ENCODE measurements at regions not wholly inside any gene's neighbourhood (a gene's known extent, or its start where the extent isn't known, plus 50 kb on each side); places are given as distances from the start of the nearest gene placed in this dataset.
"Not testable (repeated sequence)": the region's sequence is repeated elsewhere in the genome, so short reads cannot be mapped to it uniquely, and the experiment has no call there.

DNA sequence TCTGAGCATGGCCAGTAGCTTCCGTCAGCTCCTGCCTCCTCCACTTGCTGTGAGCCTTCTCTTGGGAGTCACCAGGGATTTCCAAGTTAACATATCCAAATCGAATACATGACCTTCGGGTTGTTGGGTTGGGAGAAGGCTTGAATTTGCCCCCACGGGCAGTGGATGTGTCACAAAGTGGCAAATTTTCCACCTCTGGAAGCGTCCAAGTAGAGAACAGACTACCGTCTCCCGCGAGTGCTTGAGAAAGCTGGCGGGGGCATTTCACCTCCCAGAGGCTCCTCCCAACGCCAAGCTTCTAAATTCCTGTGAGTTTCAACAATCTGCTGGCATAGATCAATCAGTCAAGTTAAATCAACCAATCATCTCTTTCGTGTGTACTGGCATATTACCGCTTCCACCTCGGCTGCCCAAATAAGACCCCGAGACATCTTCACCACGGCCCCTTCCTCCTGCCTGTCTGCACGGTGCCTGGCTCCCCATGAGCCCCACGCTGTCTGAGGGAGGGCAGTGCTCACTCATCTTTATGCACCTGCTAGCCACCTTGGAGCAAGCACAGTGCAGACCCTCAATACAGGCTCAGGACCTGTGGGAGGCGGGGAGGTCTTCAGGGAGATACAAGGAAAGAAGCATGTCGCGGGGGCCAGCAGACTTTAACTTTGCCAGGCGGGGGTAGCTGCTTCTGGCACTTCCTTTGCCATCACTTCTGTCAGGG lies 79.1 kb downstream of the MRPL36 start:
- Histone ChIP-seq H3K79me2 (ENCODE audit: low read length) (no peaks in the 10 kb centered on the region), H3K36me3 (replicated peaks; ENCODE audit: insufficient read depth, low read length) (no peaks in the 10 kb centered on the region), H3F3A (ENCODE audit: insufficient read depth, low read length) (no peaks in the 10 kb centered on the region; the same call in 1 of the 2 replicates), H4K20me1 (ENCODE audit: insufficient read depth, low read length) (no peaks in the 10 kb centered on the region), H3K4me3 (ENCODE audit: low read length) (no peak overlapping the region), H3K27ac (ENCODE audit: low read length) (no peak overlapping the region), H3K9me2 (replicated peaks; ENCODE audit: insufficient read depth, low read length) (no peaks in the 10 kb centered on the region), H3K4me1 (ENCODE audit: low read length) (no peaks in the 10 kb centered on the region), H3K9me3 (replicated peaks; ENCODE audit: insufficient read depth, low read length) (no peaks in the 10 kb centered on the region), H3K4me2 (ENCODE audit: low read depth, low read length) (no peak overlapping the region), H2AFZ (ENCODE audit: low read length) (no peak overlapping the region), H3K9ac (ENCODE audit: low read length) (no peak overlapping the region), H3K27me3 (replicated peaks; ENCODE audit: insufficient read depth, low read length) (peaks cover 31% of the 10 kb centered on the region)
- no peak for TF ChIP-seq EZH2phosphoT487 (IDR thresholded peaks at IDR 0.05; ENCODE audit: low read length)
- no peak for DNase-seq

DNA sequence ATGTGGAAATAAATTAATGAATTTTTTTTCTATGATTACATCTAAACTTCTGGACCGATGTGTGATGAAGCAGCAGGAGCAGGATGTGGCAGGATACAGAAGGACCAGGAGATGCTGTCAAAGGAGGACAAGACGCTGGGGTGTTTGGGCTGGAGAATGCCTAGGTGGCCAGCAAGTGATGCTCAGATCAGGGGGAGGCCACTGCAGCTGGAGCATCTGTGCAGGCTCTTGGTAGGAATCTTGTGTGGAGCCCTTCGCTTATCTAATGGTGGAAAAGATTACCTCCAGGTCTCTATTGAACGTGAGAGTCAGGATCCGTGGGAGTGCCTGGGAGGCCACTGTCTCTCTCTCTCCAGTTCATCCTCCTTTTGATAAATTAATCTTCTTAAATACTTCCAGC lies 79.8 kb downstream of the MRPL36 start:
- H3K27ac ChIP-seq (ENCODE audit: low read length) = no peak overlapping the region
- no peak overlapping the region for H3K4me3 ChIP-seq (ENCODE audit: low read length)
- no peaks in the 10 kb centered on the region for H3K9me3 ChIP-seq (replicated peaks; ENCODE audit: insufficient read depth, low read length)
- no peaks in the 10 kb centered on the region for H3K36me3 ChIP-seq (replicated peaks; ENCODE audit: insufficient read depth, low read length)
- H3K9ac ChIP-seq (ENCODE audit: low read length) = no peak overlapping the region
- H3K27me3 ChIP-seq (replicated peaks; ENCODE audit: insufficient read depth, low read length) = peaks cover 31% of the 10 kb centered on the region
- no peaks in the 10 kb centered on the region for H3K9me2 ChIP-seq (replicated peaks; ENCODE audit: insufficient read depth, low read length)
- no peaks in the 10 kb centered on the region; the same call in 1 of the 2 replicates for H3F3A ChIP-seq (ENCODE audit: insufficient read depth, low read length)
- no peak for DNase-seq
- H4K20me1 ChIP-seq (ENCODE audit: insufficient read depth, low read length) = no peaks in the 10 kb centered on the region
- H2AFZ ChIP-seq (ENCODE audit: low read length) = no peak overlapping the region
- H3K4me2 ChIP-seq (ENCODE audit: low read depth, low read length) = no peak overlapping the region
- no peaks in the 10 kb centered on the region for H3K4me1 ChIP-seq (ENCODE audit: low read length)
- no peaks in the 10 kb centered on the region for H3K79me2 ChIP-seq (ENCODE audit: low read length)
- TF ChIP-seq, protein P1, sequence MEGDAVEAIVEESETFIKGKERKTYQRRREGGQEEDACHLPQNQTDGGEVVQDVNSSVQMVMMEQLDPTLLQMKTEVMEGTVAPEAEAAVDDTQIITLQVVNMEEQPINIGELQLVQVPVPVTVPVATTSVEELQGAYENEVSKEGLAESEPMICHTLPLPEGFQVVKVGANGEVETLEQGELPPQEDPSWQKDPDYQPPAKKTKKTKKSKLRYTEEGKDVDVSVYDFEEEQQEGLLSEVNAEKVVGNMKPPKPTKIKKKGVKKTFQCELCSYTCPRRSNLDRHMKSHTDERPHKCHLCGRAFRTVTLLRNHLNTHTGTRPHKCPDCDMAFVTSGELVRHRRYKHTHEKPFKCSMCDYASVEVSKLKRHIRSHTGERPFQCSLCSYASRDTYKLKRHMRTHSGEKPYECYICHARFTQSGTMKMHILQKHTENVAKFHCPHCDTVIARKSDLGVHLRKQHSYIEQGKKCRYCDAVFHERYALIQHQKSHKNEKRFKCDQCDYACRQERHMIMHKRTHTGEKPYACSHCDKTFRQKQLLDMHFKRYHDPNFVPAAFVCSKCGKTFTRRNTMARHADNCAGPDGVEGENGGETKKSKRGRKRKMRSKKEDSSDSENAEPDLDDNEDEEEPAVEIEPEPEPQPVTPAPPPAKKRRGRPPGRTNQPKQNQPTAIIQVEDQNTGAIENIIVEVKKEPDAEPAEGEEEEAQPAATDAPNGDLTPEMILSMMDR (IDR thresholded peaks at IDR 0.05; ENCODE audit: low read length) = no peak
- no peak for TF ChIP-seq EZH2phosphoT487 (IDR thresholded peaks at IDR 0.05; ENCODE audit: low read length)
- no peak for TF ChIP-seq EZH2 (optimal IDR thresholded peaks at IDR 0.05; ENCODE audit: low read depth, low read length)

DNA sequence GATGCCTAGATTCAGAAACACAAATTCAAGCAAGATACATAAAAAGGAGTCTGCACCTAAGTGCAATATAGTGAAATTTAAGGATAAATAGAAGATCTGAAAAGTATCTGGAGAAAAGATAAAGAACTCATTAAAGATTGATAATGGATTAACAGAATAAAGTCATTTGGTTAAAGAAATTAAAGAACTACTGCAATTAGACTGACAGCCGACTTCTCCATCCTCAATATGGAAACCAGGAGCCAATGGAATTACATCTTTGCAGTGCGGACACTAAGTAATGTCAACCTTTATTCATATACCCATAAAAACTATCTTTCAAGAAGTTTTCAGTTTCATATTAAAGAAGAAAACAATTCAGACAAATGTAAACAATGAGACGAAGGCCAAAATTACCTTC lies 81.0 kb downstream of the MRPL36 start:
- DNase-seq = no peak
- H3K9me2 ChIP-seq (replicated peaks; ENCODE audit: insufficient read depth, low read length) = no peaks in the 10 kb centered on the region

DNA sequence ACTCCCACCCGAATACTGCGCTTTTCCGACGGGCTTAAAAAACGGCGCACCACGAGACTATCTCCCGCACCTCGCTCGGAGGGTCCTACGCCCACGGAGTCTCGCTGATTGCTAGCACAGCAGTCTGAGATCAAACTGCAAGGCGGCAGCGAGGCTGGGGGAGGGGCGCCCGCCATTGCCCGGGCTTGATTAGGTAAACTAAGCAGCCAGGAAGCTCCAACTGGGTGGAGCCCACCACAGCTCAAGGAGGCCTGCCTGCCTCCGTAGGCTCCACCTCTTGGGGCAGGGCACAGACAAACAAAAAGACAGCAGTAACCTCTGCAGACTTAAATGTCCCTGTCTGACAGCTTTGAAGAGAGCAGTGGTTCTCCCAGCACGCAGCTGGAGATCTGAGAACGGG lies 89.5 kb downstream of the MRPL36 start:
- not testable (repeated sequence) for H3K79me2 ChIP-seq (ENCODE audit: low read length); H4K20me1 ChIP-seq (ENCODE audit: insufficient read depth, low read length); DNase-seq; H3K4me1 ChIP-seq (ENCODE audit: low read length); H3K9ac ChIP-seq (ENCODE audit: low read length); H3K9me2 ChIP-seq (replicated peaks; ENCODE audit: insufficient read depth, low read length); H3K27ac ChIP-seq (ENCODE audit: low read length); H3K27me3 ChIP-seq (replicated peaks; ENCODE audit: insufficient read depth, low read length); H2AFZ ChIP-seq (ENCODE audit: low read length); H3K4me3 ChIP-seq (ENCODE audit: low read length); H3K36me3 ChIP-seq (replicated peaks; ENCODE audit: insufficient read depth, low read length); H3K9me3 ChIP-seq (replicated peaks; ENCODE audit: insufficient read depth, low read length); H3F3A ChIP-seq (ENCODE audit: insufficient read depth, low read length); H3K4me2 ChIP-seq (ENCODE audit: low read depth, low read length)

More for the DNA sequence above, 81.0 kb downstream of the MRPL36 start:
- Histone ChIP-seq H3K4me3 (ENCODE audit: low read length) (no peak overlapping the region), H3K27me3 (replicated peaks; ENCODE audit: insufficient read depth, low read length) (peaks cover 31% of the 10 kb centered on the region), H4K20me1 (ENCODE audit: insufficient read depth, low read length) (no peaks in the 10 kb centered on the region), H3K4me2 (ENCODE audit: low read depth, low read length) (no peak overlapping the region), H3K27ac (ENCODE audit: low read length) (no peak overlapping the region), H3K9ac (ENCODE audit: low read length) (no peak overlapping the region), H2AFZ (ENCODE audit: low read length) (no peak overlapping the region), H3K36me3 (replicated peaks; ENCODE audit: insufficient read depth, low read length) (no peaks in the 10 kb centered on the region), H3K4me1 (ENCODE audit: low read length) (no peaks in the 10 kb centered on the region), H3K9me3 (replicated peaks; ENCODE audit: insufficient read depth, low read length) (no peaks in the 10 kb centered on the region), H3F3A (ENCODE audit: insufficient read depth, low read length) (no peaks in the 10 kb centered on the region; the same call in 1 of the 2 replicates), H3K79me2 (ENCODE audit: low read length) (no peaks in the 10 kb centered on the region)
- TF ChIP-seq, protein P1 (IDR thresholded peaks at IDR 0.05; ENCODE audit: low read length) = no peak
- TF ChIP-seq EZH2 (optimal IDR thresholded peaks at IDR 0.05; ENCODE audit: low read depth, low read length) (no peak), EZH2phosphoT487 (IDR thresholded peaks at IDR 0.05; ENCODE audit: low read length) (no peak)
